ENCODE measurements at regions not wholly inside any gene's neighbourhood (a gene's known extent, or its start where the extent isn't known, plus 50 kb on each side); places are given as distances from the start of the nearest gene placed in this dataset.
"Not testable (repeated sequence)": the region's sequence is repeated elsewhere in the genome, so short reads cannot be mapped to it uniquely, and the experiment has no call there.

DNA sequence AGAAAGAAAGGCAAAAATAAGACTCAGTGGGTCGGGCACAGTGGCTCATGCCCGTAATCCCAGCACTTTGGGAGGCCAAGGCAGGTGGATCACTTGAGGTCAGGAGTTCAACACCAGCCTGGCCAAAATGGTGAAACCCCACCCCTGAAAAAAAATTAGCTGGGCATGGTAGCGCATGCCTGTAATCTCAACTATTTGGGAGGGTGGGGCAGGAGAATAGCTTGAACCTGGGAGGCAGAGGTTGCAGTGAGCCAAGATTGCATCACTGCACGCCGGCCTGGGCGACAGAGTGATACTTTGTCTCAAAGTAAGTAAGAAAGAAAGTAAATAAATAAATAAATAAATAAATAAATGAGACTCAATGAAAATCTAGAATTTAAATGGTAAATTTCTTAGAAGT, 145.9 kb upstream of the KRR1 start:
- H3K27ac ChIP-seq (ENCODE audit: low read depth, low read length), result not testable (repeated sequence)
- 90 to 95% (median 91%) methylated on average over 6 of the region's 6 CpGs for WGBS, 3 donors

DNA sequence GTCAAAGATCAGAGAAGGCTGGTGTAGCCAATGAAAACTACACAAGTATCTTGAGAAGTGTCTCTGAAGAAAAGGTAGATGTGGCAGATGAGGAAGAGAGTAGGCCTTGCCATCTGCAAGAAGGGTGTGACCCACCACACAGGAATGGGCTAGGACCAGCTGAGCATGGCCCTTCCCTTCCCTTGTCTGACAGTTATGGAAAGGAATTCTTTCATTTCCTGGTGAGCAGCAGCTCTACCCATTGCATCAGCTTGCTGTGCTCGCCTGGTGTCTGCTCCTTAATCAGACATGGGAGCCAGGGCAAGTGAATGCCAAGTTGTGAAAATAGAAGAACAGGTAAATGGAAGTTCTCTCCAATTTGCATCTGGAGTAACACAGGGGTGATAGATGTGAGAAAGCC, 145.2 kb upstream of the KRR1 start:
- 71 to 84% (median 83%) methylated on average over 1 of the region's 1 CpG for WGBS, 3 donors
- no peak overlapping the region for H3K27ac ChIP-seq (ENCODE audit: low read depth, low read length)

GRCh38 chr12:75656210-75656609, 144.8 kb upstream of the KRR1 start:
- no peak overlapping the region for H3K27ac ChIP-seq (ENCODE audit: low read depth, low read length)

GRCh38 chr12:75655315-75655806, 144.0 kb upstream of the KRR1 start:
- H3K27ac ChIP-seq (ENCODE audit: low read depth, low read length), result no peak overlapping the region
- WGBS, 3 donors, result 90 to 95% (median 93%) methylated on average over 4 of the region's 4 CpGs

DNA sequence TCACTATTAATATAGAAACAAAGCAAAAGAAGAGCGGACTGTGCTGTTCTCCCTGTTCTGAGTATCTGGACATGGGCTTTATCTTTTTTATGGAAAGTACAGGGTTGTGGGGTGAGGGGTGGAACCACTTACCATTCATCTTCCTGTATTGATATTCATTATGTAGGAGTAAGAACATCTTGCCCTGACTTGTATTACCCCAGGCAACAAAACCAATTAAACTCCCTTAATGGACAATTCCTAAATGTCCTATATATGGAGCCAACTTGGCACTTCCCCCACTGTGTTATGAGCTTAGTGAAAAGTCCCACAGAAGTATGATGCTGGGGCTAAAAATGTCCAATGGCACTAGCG, 139.9 kb upstream of the KRR1 start:
- H3K27ac ChIP-seq (ENCODE audit: low read depth, low read length), result no peak overlapping the region
- 68 to 77% (median 70%) methylated on average over 2 of the region's 2 CpGs for WGBS, 3 donors

- H3K27ac ChIP-seq (ENCODE audit: low read depth, low read length), result no peak overlapping the region
- 35 to 55% (median 54%) methylated on average over 2 of the region's 2 CpGs for WGBS, 3 donors
Observed at GRCh38 chr12:75650595-75651341, 139.4 kb upstream of the KRR1 start.

DNA sequence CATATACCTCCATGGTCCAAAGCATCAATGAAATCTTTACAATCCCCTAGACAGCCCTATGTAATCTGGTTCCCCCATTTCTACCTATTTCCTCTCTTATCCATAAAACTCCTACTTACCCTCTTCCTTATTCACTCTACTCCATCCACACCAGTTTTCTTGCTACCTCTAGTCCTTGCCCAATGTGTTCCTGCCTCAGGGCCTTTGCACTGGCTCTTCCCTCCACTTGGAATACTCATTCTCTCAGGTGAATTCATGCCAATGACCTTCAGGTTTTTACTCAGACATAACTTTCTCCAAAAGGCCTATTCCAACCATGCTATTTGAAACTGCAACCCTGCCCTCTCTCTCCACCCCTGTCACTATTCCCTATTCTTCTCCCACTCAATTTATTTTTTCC, 138.7 kb upstream of the KRR1 start:
- H3K27ac ChIP-seq (ENCODE audit: low read depth, low read length), result no peak overlapping the region

DNA sequence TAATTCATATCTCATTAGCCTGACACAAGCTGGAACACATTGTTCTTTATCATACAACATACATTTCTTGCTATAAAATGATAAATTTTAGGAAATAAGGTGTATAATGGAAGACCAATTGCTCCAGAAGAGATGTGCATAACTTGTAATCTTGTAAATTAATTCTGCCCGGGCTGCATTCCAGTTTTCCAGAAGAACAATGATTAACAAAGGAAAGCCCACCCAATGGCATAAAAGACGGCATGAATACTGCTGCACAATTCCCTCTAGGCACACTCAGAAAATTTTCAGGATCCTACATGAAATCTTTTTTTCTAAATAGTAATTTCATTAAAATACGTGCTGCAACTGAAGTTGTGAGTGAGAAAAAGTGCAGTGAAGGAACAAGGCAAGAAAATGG, 137.4 kb upstream of the KRR1 start:
- H3K27ac ChIP-seq (ENCODE audit: low read depth, low read length), result no peak overlapping the region
- 55 to 77% (median 72%) methylated on average over 3 of the region's 3 CpGs for WGBS, 3 donors

GRCh38 chr12:75646329-75647210, 135.2 kb upstream of the KRR1 start:
- WGBS, 3 donors, result 59 to 86% (median 82%) methylated on average over 4 of the region's 4 CpGs

GRCh38 chr12:75644472-75645072, 133.2 kb upstream of the KRR1 start:
- 81 to 84% (median 83%) methylated on average over 3 of the region's 3 CpGs for WGBS, 3 donors
- H3K27ac ChIP-seq (ENCODE audit: low read depth, low read length), result no peak overlapping the region

More at GRCh38 chr12:75646329-75647210, 135.2 kb upstream of the KRR1 start:
- H3K27ac ChIP-seq (ENCODE audit: low read depth, low read length), result no peak overlapping the region

DNA sequence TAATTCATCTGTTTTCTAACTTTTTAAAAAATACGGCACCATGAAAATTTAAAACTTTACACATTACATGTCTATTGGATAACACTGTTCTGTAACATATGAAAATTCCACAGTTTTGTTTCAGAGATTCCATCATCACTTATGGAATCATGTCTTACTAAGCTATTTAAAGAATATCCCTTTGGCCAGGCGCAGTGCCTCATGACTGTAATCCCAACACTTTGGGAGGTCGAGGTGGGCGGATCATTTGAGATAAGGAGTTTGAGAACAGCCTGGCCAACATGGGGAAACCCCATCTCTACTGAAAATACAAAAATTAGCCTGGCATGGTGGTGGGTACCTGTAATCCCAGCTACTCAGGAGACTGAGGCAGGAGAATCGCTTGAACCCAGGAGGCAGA, 131.7 kb upstream of the KRR1 start:
- WGBS, 3 donors, result 92 to 94% (median 93%) methylated on average over 5 of the region's 5 CpGs

DNA sequence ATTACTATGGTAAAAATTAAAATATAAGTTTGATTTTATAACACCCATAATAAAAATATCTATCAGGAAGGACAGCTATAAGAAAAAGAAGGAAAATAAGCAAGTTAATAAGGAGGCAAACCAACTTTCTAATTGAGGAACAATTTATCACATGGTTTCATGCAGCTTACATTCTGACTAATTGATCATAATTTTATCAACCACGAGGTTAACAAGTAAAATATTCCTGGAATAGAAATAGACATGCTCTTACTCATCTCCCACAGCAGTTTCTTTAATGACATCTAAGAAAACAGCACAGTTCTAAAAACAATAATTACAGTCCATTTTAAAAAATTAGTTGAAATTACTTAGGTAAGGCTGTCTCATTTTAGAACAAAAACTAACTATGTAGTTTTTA, 130.8 kb upstream of the KRR1 start:
- no peak overlapping the region for H3K27ac ChIP-seq (ENCODE audit: low read depth, low read length)
- WGBS, 3 donors, result 10 to 41% (median 40%) methylated on average over 1 of the region's 1 CpG

More for the DNA sequence above, 131.7 kb upstream of the KRR1 start:
- not testable (repeated sequence) for H3K27ac ChIP-seq (ENCODE audit: low read depth, low read length)

DNA sequence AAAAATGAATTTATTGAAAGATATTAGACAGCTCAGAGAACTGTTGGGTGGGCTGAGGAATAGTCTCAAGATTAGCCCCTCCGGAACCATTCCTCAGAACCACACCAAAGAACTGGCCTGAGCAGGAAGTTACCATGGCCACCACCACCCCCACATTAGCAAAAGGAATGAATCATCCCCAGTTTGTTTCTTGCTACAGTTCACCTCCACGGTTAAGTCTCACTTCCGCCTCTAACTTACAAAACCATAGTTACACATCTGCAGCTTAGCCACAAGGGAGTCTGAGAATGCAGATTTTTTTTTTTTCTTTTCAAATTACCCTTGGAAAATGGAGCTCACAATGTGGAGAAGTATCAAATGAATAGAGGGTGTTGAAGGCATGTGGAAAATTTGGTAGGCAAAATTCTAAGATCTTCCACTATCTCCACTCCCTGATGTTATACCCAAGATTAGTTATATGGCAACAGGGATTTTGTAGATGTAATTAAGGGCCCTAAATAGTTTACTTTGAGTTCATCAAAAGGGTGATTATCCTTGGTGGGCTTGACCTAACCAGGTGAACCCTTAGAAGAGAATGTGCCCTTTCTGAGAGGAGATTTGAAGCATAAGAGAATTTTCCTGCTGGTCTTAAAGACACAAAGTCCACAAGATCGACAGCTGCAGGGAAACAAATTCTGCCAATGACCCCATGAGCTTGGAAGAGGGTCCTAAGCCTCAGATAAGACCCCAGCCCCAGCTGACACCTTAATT, 129.8 kb upstream of the KRR1 start:
- WGBS, 3 donors, result 62 to 92% (median 71%) methylated on average over 4 of the region's 4 CpGs
- H3K27ac ChIP-seq (ENCODE audit: low read depth, low read length), result no peak overlapping the region

GRCh38 chr12:75638792-75639191, 127.4 kb upstream of the KRR1 start:
- WGBS, 3 donors, result 91 to 96% (median 95%) methylated on average over 7 of the region's 7 CpGs
- no peak overlapping the region for H3K27ac ChIP-seq (ENCODE audit: low read depth, low read length)

DNA sequence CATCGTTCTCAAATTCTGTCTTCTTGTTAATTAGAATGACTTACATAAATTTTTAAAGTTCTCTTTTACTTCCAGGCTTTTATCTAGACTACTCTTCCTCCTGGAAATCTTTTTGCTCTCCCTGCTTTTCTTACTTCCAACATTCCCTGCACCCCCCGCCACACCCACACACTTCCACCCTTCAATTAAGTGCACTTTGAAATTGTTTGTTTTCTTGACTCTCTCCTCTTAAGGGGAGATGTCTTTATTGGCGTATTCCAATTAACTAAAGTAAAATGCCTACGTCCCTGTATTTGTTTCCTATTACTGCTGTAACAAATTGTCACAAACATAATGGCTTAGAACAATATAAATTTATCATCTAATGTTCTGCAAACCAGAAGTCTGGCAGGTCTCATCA, 125.2 kb upstream of the KRR1 start:
- 91 to 95% (median 93%) methylated on average over 4 of the region's 4 CpGs for WGBS, 3 donors
- no peak overlapping the region for H3K27ac ChIP-seq (ENCODE audit: low read depth, low read length)

GRCh38 chr12:75635606-75636444, 124.4 kb upstream of the KRR1 start:
- H3K27ac ChIP-seq (ENCODE audit: low read depth, low read length), result no peak overlapping the region
- WGBS, 3 donors, result 68 to 73% (median 70%) methylated on average over 6 of the region's 6 CpGs

DNA sequence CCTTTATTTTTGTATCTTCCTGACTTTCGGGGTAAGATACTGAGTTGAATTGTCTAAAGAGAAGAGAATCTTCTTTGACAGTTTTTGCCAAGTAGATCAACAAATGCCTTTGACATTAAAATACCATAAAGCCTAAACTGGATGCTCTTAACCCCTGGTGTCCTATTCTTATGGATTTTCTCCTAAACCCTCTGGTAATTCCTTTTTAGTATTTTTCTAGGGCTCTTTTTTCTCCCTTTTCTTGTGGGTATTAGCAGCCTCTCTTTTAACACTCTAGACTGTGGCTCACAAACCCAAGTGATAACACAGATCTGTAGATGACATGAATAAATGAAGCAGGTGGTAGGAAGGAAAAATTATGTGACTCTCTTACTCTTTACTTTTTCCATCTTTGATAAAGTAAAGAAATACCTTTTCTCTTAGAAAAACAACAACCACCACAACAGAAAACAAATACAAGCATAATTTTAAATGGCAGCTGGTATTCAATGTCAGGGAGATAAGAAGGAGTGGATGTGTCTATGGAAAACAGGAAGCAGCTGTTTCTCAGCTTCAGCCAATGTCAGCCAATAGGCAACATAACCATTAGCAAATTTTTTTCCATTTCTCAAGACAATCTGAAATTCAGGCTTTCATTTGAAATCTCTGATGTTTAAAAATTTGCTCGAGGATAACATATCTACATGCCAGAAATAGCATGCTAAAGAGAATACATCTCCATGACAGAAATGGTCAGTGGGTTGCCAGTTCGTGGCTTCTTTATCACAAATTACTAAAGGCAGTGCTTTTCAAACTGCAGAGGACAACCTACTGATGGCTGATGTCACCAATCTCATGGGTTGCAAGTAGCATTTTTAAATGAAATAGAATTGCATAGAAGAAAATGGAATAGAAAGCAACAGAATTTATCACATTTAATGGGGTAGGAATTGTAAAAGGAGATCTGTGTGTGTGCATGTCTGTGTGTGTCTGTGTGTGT, 123.1 kb upstream of the KRR1 start:
- H3K27ac ChIP-seq (ENCODE audit: low read depth, low read length), result no peak overlapping the region
- WGBS, 3 donors, result 68 to 73% (median 71%) methylated on average over 3 of the region's 3 CpGs

All from adipose tissue (tissue), 3 donors.